D721Med (cell line): ENCODE measurements at regions not wholly inside any gene's neighbourhood (a gene's known extent, or its start where the extent isn't known, plus 50 kb on each side); places are given as distances from the start of the nearest gene placed in this dataset.

Experiments used
- DNase-seq: peaks from one replicate; pipeline ENCODE4 v3.0.0; 2011; ENCODE audit warnings: low spot score; ENCODE audit not compliant: insufficient read length
- FAIRE-seq: peaks from 2 replicates; lab custom pipeline; 2011; peaks lifted over from hg19 to GRCh38; lab: Jason Lieb, UNC
- TF ChIP-seq, protein P1 (sequence below): IDR thresholded peaks from 2 replicates; pipeline ENCODE4 v1.5.1; 2012; ENCODE audit warnings: mild to moderate bottlenecking, control low read depth; ENCODE audit not compliant: insufficient read depth; ENCODE audit errors: missing control alignments

GRCh38 chr14:56874375-56874774 is 64.1 kb upstream of the OTX2 start:
- DNase-seq (no peak), FAIRE-seq (peak; percentile 67)
- TF ChIP-seq, protein P1, sequence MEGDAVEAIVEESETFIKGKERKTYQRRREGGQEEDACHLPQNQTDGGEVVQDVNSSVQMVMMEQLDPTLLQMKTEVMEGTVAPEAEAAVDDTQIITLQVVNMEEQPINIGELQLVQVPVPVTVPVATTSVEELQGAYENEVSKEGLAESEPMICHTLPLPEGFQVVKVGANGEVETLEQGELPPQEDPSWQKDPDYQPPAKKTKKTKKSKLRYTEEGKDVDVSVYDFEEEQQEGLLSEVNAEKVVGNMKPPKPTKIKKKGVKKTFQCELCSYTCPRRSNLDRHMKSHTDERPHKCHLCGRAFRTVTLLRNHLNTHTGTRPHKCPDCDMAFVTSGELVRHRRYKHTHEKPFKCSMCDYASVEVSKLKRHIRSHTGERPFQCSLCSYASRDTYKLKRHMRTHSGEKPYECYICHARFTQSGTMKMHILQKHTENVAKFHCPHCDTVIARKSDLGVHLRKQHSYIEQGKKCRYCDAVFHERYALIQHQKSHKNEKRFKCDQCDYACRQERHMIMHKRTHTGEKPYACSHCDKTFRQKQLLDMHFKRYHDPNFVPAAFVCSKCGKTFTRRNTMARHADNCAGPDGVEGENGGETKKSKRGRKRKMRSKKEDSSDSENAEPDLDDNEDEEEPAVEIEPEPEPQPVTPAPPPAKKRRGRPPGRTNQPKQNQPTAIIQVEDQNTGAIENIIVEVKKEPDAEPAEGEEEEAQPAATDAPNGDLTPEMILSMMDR = peak; percentile 43

GRCh38 chr14:56870336-56870735 is 60.1 kb upstream of the OTX2 start:
- TF ChIP-seq, protein P1 = no peak
- FAIRE-seq = no peak

DNA sequence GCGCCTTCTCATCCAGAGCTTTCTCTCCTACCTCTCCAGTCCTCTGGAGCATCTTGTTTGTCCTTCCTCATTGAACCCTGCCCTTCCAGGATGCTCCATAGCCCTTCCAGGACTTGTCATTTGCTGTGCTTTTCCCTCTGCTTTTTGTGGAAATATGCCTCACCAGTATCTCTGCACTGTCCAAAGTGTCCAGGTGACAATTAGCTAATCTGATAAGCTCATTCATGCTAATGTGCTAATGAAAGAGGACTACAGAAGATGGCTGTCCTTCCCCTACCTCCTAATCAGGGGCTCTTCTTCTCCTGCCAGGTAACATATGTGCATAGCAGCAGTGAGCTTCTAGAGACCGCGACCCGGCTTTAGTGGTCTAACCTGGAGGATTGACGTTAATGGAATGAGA is 58.4 kb upstream of the OTX2 start:
- DNase-seq (no peak), FAIRE-seq (peak; percentile 80)
- TF ChIP-seq, protein P1 = no peak

More at GRCh38 chr14:56870336-56870735, 60.1 kb upstream of the OTX2 start:
- no peak for DNase-seq

GRCh38 chr14:56862836-56863235 is 52.6 kb upstream of the OTX2 start:
- FAIRE-seq = no peak
- DNase-seq = no peak
- TF ChIP-seq, protein P1 = no peak

- peak; percentile 97 for FAIRE-seq
- no peak for DNase-seq
- TF ChIP-seq, protein P1 = peak; percentile 15
Measured at GRCh38 chr14:56860441-56860840, 50.2 kb upstream of the OTX2 start.
